IMR-90 (cell line): ENCODE measurements at regions not wholly inside any gene's neighbourhood (a gene's known extent, or its start where the extent isn't known, plus 50 kb on each side); places are given as distances from the start of the nearest gene placed in this dataset.

ENCODE experiments used
- ATAC-seq: fragments of 200-7000 bp; cut with Tn5 transposase; 2 replicates; pipeline ENCODE4 v1.9.1; 2020; ENCODE audit warnings: low read depth, mild to moderate bottlenecking, moderate library complexity
- BruUV-seq: library from RNA; stranded (reverse); fragments of 400-500 nt; replicated peaks from 2 replicates; lab custom pipeline; 2021; lab: Mats Ljungman, UMichigan
- CTCF ChIA-PET: fragments of 300-600 bp; formaldehyde crosslinking; extraction: SDS; loops from one replicate; lab custom pipeline; 2021; ENCODE audit warnings: antibody characterized with exemption; lab: Yijun Ruan, JAX
- POLR2A ChIA-PET: fragments of 300-600 bp; sonication (Branson Sonifier 250); formaldehyde crosslinking; loops from one replicate; lab custom pipeline; 2022; ENCODE audit warnings: antibody characterized with exemption; ENCODE audit not compliant: unreplicated experiment; lab: Charles Lee
- DNase-seq: peaks from one replicate; pipeline ENCODE4 v3.0.0; 2013
- H2AFZ ChIP-seq: replicated peaks from 2 replicates; pipeline ENCODE3; 2013; ENCODE audit warnings: low read length, mild to moderate bottlenecking; ENCODE audit not compliant: poor library complexity
- H2AK5ac ChIP-seq: 2 replicates; pipeline ENCODE4 v1.6.1; 2013; ENCODE audit warnings: low read depth, low read length, inconsistent platforms
- H2AK9ac ChIP-seq: replicated peaks from 2 replicates; pipeline ENCODE3; 2013; ENCODE audit warnings: mild to moderate bottlenecking, low read depth, low read length, moderate library complexity; ENCODE audit not compliant: poor library complexity
- H2BK120ac ChIP-seq: 2 replicates; pipeline ENCODE4 v1.6.1; 2013; ENCODE audit warnings: low read depth, low read length, inconsistent platforms
- H2BK15ac ChIP-seq: 3 replicates; pipeline ENCODE4 v1.6.1; 2013; ENCODE audit warnings: low read depth, low read length, inconsistent platforms
- H2BK20ac ChIP-seq: 2 replicates; pipeline ENCODE4 v1.6.1; 2013; ENCODE audit warnings: low read depth, mild to moderate bottlenecking, inconsistent platforms, low read length, moderate library complexity
- H2BK5ac ChIP-seq: 2 replicates; pipeline ENCODE4 v1.6.1; 2013; ENCODE audit warnings: mild to moderate bottlenecking, low read depth, low read length, inconsistent platforms; ENCODE audit not compliant: poor library complexity, severe bottlenecking
- H3K14ac ChIP-seq: replicated peaks from 2 replicates; pipeline ENCODE4 v1.6.1; 2013; ENCODE audit warnings: low read depth, low read length, inconsistent platforms
- H3K18ac ChIP-seq: 2 replicates; pipeline ENCODE4 v1.6.1; 2013; ENCODE audit warnings: low read depth, low read length, control low read depth
- H3K23ac ChIP-seq: 2 replicates; pipeline ENCODE4 v1.6.1; 2013; ENCODE audit warnings: low read depth, low read length, inconsistent platforms
- H3K27ac ChIP-seq: 2 replicates; pipeline ENCODE4 v1.5.1; 2013; ENCODE audit warnings: mild to moderate bottlenecking, control low read depth, low read length; ENCODE audit not compliant: insufficient read depth
- H3K27me3 ChIP-seq: 2 replicates; pipeline ENCODE4 v1.6.1; 2013; ENCODE audit warnings: low read length; ENCODE audit not compliant: control insufficient read depth, insufficient read depth
- H3K36me3 ChIP-seq: 2 replicates; pipeline ENCODE4 v1.6.1; 2013; ENCODE audit warnings: low read length, mixed read lengths; ENCODE audit not compliant: control insufficient read depth, insufficient read depth
- H3K4ac ChIP-seq: 2 replicates; pipeline ENCODE4 v1.6.1; 2013; ENCODE audit warnings: low read depth, low read length, inconsistent platforms
- H3K4me1 ChIP-seq: 2 replicates; pipeline ENCODE4 v1.6.1; 2013; ENCODE audit warnings: low read length, mixed read lengths; ENCODE audit not compliant: control insufficient read depth, insufficient read depth
- H3K4me2 ChIP-seq: 2 replicates; pipeline ENCODE4 v1.6.1; 2013; ENCODE audit warnings: low read depth, mild to moderate bottlenecking, control low read depth, low read length, moderate library complexity
- H3K4me3 ChIP-seq: 2 replicates; pipeline ENCODE4 v1.5.1; 2013; ENCODE audit warnings: low read depth, mild to moderate bottlenecking, control low read depth, low read length, moderate library complexity; ENCODE audit not compliant: insufficient read depth
- H3K56ac ChIP-seq: 2 replicates; pipeline ENCODE4 v1.6.1; 2013; ENCODE audit warnings: low read length, inconsistent platforms; ENCODE audit not compliant: insufficient read depth; ENCODE audit errors: extremely low read depth
- H3K79me1 ChIP-seq, 2 experiments: 2 replicates each; pipeline ENCODE4 v1.6.1; 2013; ENCODE audit warnings: low read length in 2 of 2, inconsistent platforms in 1 of 2, low read depth in 1 of 2
- H3K9ac ChIP-seq: 2 replicates; pipeline ENCODE4 v1.6.1; 2013; ENCODE audit warnings: low read depth, low read length, control low read depth
- H3K9me1 ChIP-seq: 2 replicates; pipeline ENCODE4 v1.6.1; 2013; ENCODE audit warnings: low read length, inconsistent platforms; ENCODE audit not compliant: insufficient read depth
- H3K9me3 ChIP-seq: 2 replicates; pipeline ENCODE4 v1.6.1; 2013; ENCODE audit warnings: low read length; ENCODE audit not compliant: control insufficient read depth, insufficient read depth
- H4K20me1 ChIP-seq: 2 replicates; pipeline ENCODE4 v1.6.1; 2013; ENCODE audit warnings: low read length, inconsistent platforms; ENCODE audit not compliant: insufficient read depth
- H4K5ac ChIP-seq: 2 replicates; pipeline ENCODE4 v1.6.1; 2013; ENCODE audit warnings: mild to moderate bottlenecking, low read depth, low read length, control low read depth
- H4K8ac ChIP-seq, 2 experiments: 2 replicates each; pipeline ENCODE4 v1.6.1; 2013; ENCODE audit warnings: low read depth in 2 of 2, low read length in 2 of 2, control low read depth in 1 of 2, inconsistent platforms in 1 of 2
- H4K91ac ChIP-seq: 2 replicates; pipeline ENCODE4 v1.6.1; 2013; ENCODE audit warnings: low read depth, low read length, inconsistent platforms; ENCODE audit not compliant: insufficient read depth
- CEBPB ChIP-seq: IDR thresholded peaks from 2 replicates; pipeline ENCODE4 v1.6.1; 2012; ENCODE audit warnings: low read depth, low read length, improper control_type of control experiment
- CHD1 ChIP-seq: IDR thresholded peaks from 2 replicates; pipeline ENCODE4 v1.6.1; 2012; ENCODE audit warnings: low read depth, low read length, improper control_type of control experiment
- ELK1 ChIP-seq: fragments of 150-350 bp; IDR thresholded peaks from 2 replicates; pipeline ENCODE4 v1.6.1; 2016; ENCODE audit warnings: low read depth, mild to moderate bottlenecking, low read length, moderate library complexity, borderline replicate concordance
- MAZ ChIP-seq: IDR thresholded peaks from 2 replicates; pipeline ENCODE4 v1.6.1; 2012; ENCODE audit warnings: low read depth, mild to moderate bottlenecking, low read length, improper control_type of control experiment, moderate library complexity, borderline replicate concordance
- MXI1 ChIP-seq: IDR thresholded peaks from 2 replicates; pipeline ENCODE4 v1.6.1; 2012; ENCODE audit warnings: low read depth, mild to moderate bottlenecking, low read length, moderate library complexity, borderline replicate concordance
- NFE2L2 ChIP-seq: fragments of 150-350 bp; IDR thresholded peaks from 2 replicates; pipeline ENCODE4 v1.6.1; 2016; ENCODE audit warnings: low read depth, mild to moderate bottlenecking, low read length
- POLR2A ChIP-seq: IDR thresholded peaks from 2 replicates; pipeline ENCODE4 v1.6.1; 2012; ENCODE audit warnings: mild to moderate bottlenecking, low read depth, low read length
- RCOR1 ChIP-seq: IDR thresholded peaks from 2 replicates; pipeline ENCODE4 v1.6.1; 2012; ENCODE audit warnings: mild to moderate bottlenecking, low read length, improper control_type of control experiment; ENCODE audit not compliant: insufficient replicate concordance
- SMC3 ChIP-seq: fragments of 150-350 bp; IDR thresholded peaks from 2 replicates; pipeline ENCODE4 v1.6.1; 2016; ENCODE audit warnings: low read depth, mild to moderate bottlenecking, antibody characterized with exemption, low read length, moderate library complexity
- USF2 ChIP-seq: fragments of 150-350 bp; IDR thresholded peaks from 2 replicates; pipeline ENCODE4 v1.6.1; 2017; ENCODE audit warnings: mild to moderate bottlenecking, antibody characterized with exemption, low read length, low read depth
- WGBS, 2 experiments: methylation state at CpG; one replicate each; pipeline versions ENCODE4 v1.1.5 to v1.1.7; 2013; ENCODE audit warnings: missing lambda C conversion rate in 2 of 2; ENCODE audit not compliant: insufficient read length in 1 of 2; ENCODE audit errors: extremely low coverage in 2 of 2; 5-methylcytosine and 5-hydroxymethylcytosine counted together
- dilution Hi-C: fragments of 300-500 bp; cut with HindIII; formaldehyde crosslinking; loops from one replicate; pipeline ENCODE4 v1.14.3; 2018; ENCODE audit warnings: low sequenced_read_pairs; ENCODE audit not compliant: unreplicated experiment
- in situ Hi-C: fragments of 300-500 bp; cut with MboI; formaldehyde crosslinking; loops from 3 replicates; pipeline ENCODE4 v1.14.3; 2019; ENCODE audit warnings: low sequenced_read_pairs, inconsistent platforms, mixed read lengths
- intact Hi-C: fragments of 100-400 bp; cut with micrococcal nuclease; formaldehyde crosslinking; loops from 2 replicates; pipeline ENCODE4 v1.10.0; 2022

GRCh38 chr20:48374991-48375595, 452.7 kb downstream of the PREX1 start:
- H4K20me1 ChIP-seq, result no peaks in the 10 kb centered on the region
- no peak overlapping the region for H3K14ac ChIP-seq
- H3K27ac ChIP-seq, result no peak overlapping the region
- H3K4me1 ChIP-seq, result no peaks in the 10 kb centered on the region
- no peaks in the 10 kb centered on the region for H3K9me1 ChIP-seq
- H3K4me2 ChIP-seq, result no peak overlapping the region
- H4K91ac ChIP-seq, result no peak overlapping the region
- in situ Hi-C loops (no loop called here), intact Hi-C loops (no loop called here), dilution Hi-C loops (no loop called here)
- H3K23ac ChIP-seq, result no peak overlapping the region
- no peak overlapping the region for H4K8ac ChIP-seq
- no peak overlapping the region for H2BK5ac ChIP-seq
- no peaks in the 10 kb centered on the region for H3K36me3 ChIP-seq
- H3K79me1 ChIP-seq, result no peaks in the 10 kb centered on the region
- CTCF ChIA-PET, result no interaction called here
- no peak overlapping the region for H2AK9ac ChIP-seq
- no peak overlapping the region for H4K5ac ChIP-seq
- H2BK20ac ChIP-seq, result no peak overlapping the region
- no peak overlapping the region for H3K56ac ChIP-seq
- peaks cover 6% of the 10 kb centered on the region; the same call in 1 of the 2 replicates for H3K27me3 ChIP-seq
- POLR2A ChIA-PET, result no interaction called here
- no peaks in the 10 kb centered on the region for H3K9me3 ChIP-seq
- H2BK15ac ChIP-seq, result no peak overlapping the region
- no peak overlapping the region for H3K18ac ChIP-seq
- H3K9ac ChIP-seq, result no peak overlapping the region
- BruUV-seq, result no TSS peak
- no peak overlapping the region for H2AK5ac ChIP-seq
- 77% methylated on average over 3 of the region's 16 CpGs; no CpG with 5 or more reads in 1 of the 2 experiments for WGBS, 2 experiments
- TF ChIP-seq NFE2L2 (no peak), CEBPB (no peak), POLR2A (no peak), RCOR1 (no peak), SMC3 (no peak), USF2 (no peak), MXI1 (no peak), ELK1 (no peak), CHD1 (no peak), MAZ (no peak)
- no peak for ATAC-seq
- no peak overlapping the region for H3K4me3 ChIP-seq
- H2AFZ ChIP-seq, result no peak overlapping the region
- no peak overlapping the region for H3K4ac ChIP-seq
- no peak for DNase-seq
- no peak overlapping the region for H2BK120ac ChIP-seq
